SK-N-MC (cell line): ENCODE measurements at regions not wholly inside any gene's neighbourhood (a gene's known extent, or its start where the extent isn't known, plus 50 kb on each side); places are given as distances from the start of the nearest gene placed in this dataset.

Experiments used
- DNase-seq: peaks from one replicate; pipeline ENCODE4 v3.0.0-alpha.2; 2011; ENCODE audit warnings: low read depth, low spot score
- H3K27ac ChIP-seq: fragments of 200-600 bp; sonication (generic); 2 replicates; pipeline ENCODE4 v1.5.1; 2016; ENCODE audit warnings: mixed run types
- H3K36me3 ChIP-seq: fragments of 200-600 bp; sonication (generic); 2 replicates; pipeline ENCODE4 v1.6.1; 2017; ENCODE audit warnings: antibody characterized with exemption, low read length, mixed read lengths; ENCODE audit not compliant: insufficient read depth
- H3K4me3 ChIP-seq: fragments of 200-600 bp; sonication (generic); 2 replicates; pipeline ENCODE4 v1.5.1; 2016
- H3K9ac ChIP-seq: fragments of 200-600 bp; sonication (generic); 2 replicates; pipeline ENCODE4 v1.8.0; 2017; ENCODE audit warnings: mixed run types, mixed read lengths; ENCODE audit not compliant: insufficient read length
- H3K9me3 ChIP-seq: fragments of 200-600 bp; sonication (generic); 2 replicates; pipeline ENCODE4 v1.6.1; 2017; ENCODE audit warnings: low read depth, mild to moderate bottlenecking, antibody characterized with exemption, low read length, moderate library complexity, mixed read lengths
- EZH2 ChIP-seq: fragments of 200-600 bp; sonication (generic); IDR thresholded peaks from one replicate; pipeline ENCODE4 v1.6.1; 2017; ENCODE audit warnings: antibody characterized with exemption
- FOXP2 ChIP-seq: optimal IDR thresholded peaks from 2 replicates; pipeline ENCODE3; 2011; ENCODE audit warnings: mild to moderate bottlenecking, moderate library complexity; ENCODE audit not compliant: insufficient read depth; ENCODE audit errors: extremely low read length, control extremely low read depth
- POLR2AphosphoS5 ChIP-seq: IDR thresholded peaks from 2 replicates; pipeline ENCODE4 v1.6.1; 2012; ENCODE audit warnings: mild to moderate bottlenecking, low read depth, low read length, borderline replicate concordance

DNA sequence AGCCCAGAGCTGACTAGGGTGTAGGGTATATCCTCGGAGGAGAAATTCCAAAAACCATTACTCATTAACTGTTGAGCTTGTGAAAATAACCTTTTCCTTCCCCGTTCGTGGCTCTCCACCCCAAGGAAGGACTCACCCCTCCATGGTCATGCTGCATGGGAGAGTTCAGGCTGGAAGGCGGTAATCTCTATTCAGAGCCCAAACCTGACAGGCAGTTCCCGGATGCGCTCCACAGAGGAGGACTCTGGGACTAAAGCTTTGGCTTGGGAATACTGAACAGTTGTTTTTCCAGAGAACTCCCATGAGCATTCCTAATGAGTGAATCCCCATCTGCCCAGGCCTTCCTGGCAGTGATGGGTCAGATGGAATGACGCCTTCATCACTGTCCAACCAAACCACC is 125.4 kb downstream of the BCOR start:
- H3K27ac ChIP-seq, result no peak overlapping the region
- no peak for DNase-seq
- no peak overlapping the region for H3K4me3 ChIP-seq
- no peaks in the 10 kb centered on the region for H3K36me3 ChIP-seq
- 0 out of 2 replicates have a peak, but pooled peaks cover 3% of the 10 kb centered on the region for H3K9me3 ChIP-seq
- TF ChIP-seq EZH2, result no peak
- no peak overlapping the region for H3K9ac ChIP-seq

DNA sequence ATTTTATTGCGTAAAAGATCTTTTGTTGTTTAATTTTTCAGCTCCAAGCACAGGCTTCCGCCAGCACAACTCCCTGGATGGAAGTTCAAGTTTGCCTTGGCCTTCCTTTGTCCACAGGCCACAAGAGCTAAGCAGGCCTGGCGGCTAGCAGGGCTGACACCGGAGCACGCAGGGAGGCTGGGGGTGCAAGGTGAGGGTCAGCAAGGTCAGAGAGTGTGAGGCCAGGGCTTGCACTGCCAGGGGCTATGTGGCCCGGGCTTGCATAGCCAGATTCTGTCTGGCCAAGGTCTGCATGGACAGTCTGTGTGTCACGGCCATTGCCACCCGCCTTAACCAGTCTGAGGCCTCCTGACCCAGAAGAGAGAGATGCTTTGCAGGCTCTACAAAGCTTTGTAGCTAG is 123.9 kb downstream of the BCOR start:
- Histone ChIP-seq H3K27ac (no peak overlapping the region), H3K9ac (no peak overlapping the region), H3K36me3 (no peaks in the 10 kb centered on the region), H3K4me3 (no peak overlapping the region), H3K9me3 (0 out of 2 replicates have a peak, but pooled peaks cover 3% of the 10 kb centered on the region)
- DNase-seq, result no peak
- TF ChIP-seq POLR2AphosphoS5 (no peak), EZH2 (no peak), FOXP2 (no peak)

DNA sequence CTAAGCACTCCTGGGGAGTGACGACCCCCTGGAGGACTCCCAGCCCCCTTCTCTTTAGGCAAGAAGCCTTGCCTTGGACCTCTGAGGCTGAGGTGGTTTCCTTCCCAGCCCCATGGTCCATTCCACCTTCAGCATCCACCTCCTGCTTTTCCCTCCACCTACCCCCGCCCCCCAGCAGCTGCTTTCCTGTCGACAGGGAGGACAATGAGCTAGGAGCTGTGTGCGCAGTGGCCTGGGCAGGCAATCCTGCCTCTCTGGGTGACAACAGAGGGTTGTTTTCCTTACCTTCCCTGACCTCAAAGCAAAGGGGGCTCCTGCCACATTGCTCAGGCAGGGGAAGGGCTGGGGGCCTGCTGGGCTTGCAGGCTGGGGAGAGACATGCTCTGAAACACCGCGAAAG is 123.5 kb downstream of the BCOR start:
- Histone ChIP-seq H3K4me3 (no peak overlapping the region), H3K9me3 (0 out of 2 replicates have a peak, but pooled peaks cover 3% of the 10 kb centered on the region), H3K9ac (no peak overlapping the region), H3K36me3 (no peaks in the 10 kb centered on the region), H3K27ac (no peak overlapping the region)
- no peak for DNase-seq
- TF ChIP-seq FOXP2, result no peak
- TF ChIP-seq POLR2AphosphoS5, result no peak
- no peak for TF ChIP-seq EZH2

DNA sequence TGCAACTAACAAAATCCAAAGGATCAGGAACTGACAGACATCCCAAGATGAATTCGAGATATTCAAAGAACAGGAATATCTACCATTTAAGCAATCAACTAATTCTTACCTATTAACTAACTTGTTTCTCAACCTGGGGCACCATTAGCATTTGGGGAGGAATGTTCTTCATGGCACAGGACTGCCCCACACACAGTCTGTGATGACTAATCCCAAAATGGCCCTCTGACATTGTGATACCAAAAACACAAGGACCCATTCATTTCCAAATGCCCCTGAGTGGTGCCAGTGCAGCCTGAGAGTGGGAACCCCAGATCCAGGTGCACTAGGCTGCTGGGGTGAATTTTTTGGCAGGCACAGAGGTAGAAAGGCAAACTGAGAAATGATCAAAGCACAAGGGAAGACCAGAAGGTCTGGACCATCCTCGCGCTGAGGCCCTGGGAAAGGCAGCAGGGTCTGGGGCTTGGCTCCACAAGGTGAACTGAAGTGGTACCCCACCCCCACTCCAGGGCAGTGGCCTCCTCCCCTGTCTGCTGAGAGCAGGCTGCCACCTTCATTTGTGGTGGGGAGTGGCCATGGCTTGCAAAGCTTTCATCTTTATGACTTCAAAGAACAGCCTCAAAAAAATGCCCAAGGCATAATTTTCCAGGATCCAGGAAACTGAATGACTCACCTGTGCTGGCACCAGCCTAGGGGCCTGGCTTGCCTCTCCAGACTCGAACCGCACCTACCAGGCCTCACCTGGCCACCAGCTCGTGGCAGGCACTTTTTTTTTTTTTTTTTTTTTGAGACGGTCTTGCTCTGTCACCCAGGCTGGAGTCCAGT is 122.4 kb downstream of the BCOR start:
- H3K27ac ChIP-seq, result no peak overlapping the region
- H3K9me3 ChIP-seq, result 0 out of 2 replicates have a peak, but pooled peaks cover 3% of the 10 kb centered on the region
- no peaks in the 10 kb centered on the region for H3K36me3 ChIP-seq
- H3K9ac ChIP-seq, result no peak overlapping the region
- TF ChIP-seq POLR2AphosphoS5, result no peak
- no peak for DNase-seq
- H3K4me3 ChIP-seq, result no peak overlapping the region

DNA sequence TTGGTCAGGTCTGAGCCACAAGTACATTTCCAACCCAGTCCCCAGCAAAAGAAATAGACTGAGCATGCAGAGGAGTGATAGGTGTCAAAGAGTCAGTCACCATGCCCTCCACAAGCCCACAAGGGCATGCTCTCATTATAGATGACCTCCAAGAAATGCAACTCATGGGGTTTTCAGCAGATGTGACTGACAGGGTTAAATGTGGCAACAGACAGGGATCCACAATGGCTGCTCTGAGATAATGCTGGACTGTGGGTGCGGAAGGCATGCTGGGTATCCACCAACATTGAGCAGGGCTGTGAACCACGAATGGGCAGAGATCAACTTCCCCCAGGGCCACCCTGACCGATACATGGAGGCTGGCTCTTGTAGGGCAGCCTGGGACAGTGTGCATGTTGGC is 115.8 kb downstream of the BCOR start:
- Histone ChIP-seq H3K9ac (no peak overlapping the region), H3K4me3 (no peak overlapping the region), H3K9me3 (no peaks in the 10 kb centered on the region), H3K36me3 (no peaks in the 10 kb centered on the region), H3K27ac (no peak overlapping the region)
- TF ChIP-seq POLR2AphosphoS5 (no peak), FOXP2 (no peak), EZH2 (no peak)
- DNase-seq, result no peak

DNA sequence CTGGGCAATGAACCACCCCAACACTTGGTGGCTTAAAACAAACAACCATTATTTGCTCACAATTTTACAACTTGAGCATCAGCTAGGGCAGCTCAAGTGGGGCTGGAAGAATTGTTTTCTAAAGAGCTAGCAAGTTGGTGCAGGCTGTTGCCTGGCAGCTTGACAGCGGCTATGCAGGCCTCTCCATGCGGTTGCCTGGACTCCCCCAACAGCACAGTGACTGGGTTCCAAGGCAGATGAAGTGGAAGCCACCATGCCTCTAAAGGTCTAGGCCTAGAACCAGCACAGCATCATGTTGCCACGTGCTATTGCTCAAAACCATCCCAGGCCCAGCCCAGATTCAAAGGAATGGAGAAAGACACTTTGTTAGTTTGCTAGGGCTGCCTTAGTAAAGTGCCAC is 114.8 kb downstream of the BCOR start:
- Histone ChIP-seq H3K9me3 (no peaks in the 10 kb centered on the region), H3K9ac (no peak overlapping the region), H3K36me3 (no peaks in the 10 kb centered on the region), H3K4me3 (no peak overlapping the region), H3K27ac (no peak overlapping the region)
- TF ChIP-seq FOXP2, result no peak
- no peak for TF ChIP-seq POLR2AphosphoS5
- no peak for TF ChIP-seq EZH2
- DNase-seq, result no peak

DNA sequence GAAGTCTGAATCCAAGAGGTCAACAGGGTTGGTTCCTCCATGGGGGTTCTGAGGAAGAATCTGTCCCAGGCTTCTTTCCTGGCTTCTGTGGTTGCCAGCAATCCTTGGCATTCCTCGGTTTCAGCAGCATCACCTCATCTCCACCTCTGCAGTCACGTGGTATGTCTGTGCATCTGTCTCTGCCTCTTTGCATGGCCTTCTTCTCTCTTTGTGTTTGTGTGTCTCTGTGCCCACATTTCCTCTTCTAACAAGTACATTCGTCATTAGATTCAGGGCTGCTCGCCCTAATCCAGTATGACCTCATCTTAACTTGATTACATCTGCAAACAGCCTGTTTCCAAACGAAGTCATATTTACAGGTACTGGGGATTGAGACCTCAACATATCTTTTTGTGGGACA is 114.0 kb downstream of the BCOR start:
- Histone ChIP-seq H3K9me3 (no peaks in the 10 kb centered on the region), H3K36me3 (no peaks in the 10 kb centered on the region), H3K27ac (no peak overlapping the region), H3K4me3 (no peak overlapping the region), H3K9ac (no peak overlapping the region)
- TF ChIP-seq FOXP2 (no peak), EZH2 (no peak), POLR2AphosphoS5 (no peak)
- no peak for DNase-seq

DNA sequence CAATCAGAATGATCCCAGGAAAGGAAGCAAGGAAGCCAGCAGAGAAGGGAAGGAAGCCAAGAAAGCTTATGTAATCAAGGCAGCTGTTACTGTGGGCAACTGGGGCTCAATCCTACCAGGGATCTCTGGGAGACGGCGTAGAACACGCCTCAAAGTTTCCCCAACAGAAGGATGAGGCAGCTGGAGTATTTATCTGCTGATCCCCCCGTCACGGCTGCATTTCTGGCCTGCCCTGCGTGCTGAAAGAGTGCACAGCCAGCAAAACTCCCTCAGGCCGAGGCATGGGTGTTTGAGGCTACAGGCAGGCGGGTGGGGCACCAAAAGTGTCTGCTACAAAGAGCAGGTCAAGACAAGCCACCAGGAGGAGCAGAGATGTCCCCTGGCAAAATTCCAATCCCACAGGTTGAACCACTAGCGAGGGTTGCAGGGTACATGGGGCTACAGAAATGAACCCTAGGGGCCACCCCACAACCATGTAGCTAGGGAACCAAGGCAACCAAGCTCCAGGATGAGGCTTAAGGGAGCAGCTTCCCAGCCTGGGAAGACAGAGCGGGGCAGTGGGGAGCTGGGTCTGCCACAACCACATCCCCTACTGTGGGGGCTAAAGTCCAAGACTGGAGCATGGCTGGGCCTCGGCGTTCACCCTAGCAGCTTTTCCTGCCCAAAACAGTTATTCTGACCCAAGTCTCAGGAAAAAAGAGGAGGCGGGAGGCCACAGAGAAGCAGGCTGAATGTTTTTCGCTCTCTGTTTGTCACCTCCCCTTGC is 113.4 kb downstream of the BCOR start:
- no peak overlapping the region for H3K9ac ChIP-seq
- no peaks in the 10 kb centered on the region for H3K36me3 ChIP-seq
- TF ChIP-seq EZH2, result no peak
- no peak for TF ChIP-seq POLR2AphosphoS5
- TF ChIP-seq FOXP2, result no peak
- no peaks in the 10 kb centered on the region for H3K9me3 ChIP-seq
- no peak for DNase-seq
- no peak overlapping the region for H3K27ac ChIP-seq
- H3K4me3 ChIP-seq, result no peak overlapping the region

DNA sequence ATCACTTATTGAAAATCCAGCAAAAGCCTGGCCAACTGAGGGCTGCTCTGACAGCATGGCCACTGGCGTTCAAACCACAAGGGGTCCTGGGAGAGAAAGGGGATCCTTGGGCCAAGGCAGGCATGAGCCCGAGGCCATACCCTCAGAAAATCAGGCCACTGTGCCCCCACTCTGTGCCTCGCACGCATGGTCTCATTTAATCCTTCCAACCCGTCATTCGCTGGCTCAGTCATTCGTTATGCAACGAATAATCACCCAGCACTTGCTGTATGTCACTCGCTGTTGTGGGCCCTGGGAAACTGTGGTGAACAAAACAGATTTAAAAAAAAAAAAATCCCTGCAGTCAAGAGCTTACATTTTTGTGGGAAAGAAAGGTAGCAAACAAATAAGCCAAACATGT is 112.7 kb downstream of the BCOR start:
- TF ChIP-seq EZH2, result no peak
- no peak for TF ChIP-seq POLR2AphosphoS5
- no peak for TF ChIP-seq FOXP2
- Histone ChIP-seq H3K27ac (no peak overlapping the region), H3K36me3 (no peaks in the 10 kb centered on the region), H3K4me3 (no peak overlapping the region), H3K9me3 (no peaks in the 10 kb centered on the region), H3K9ac (no peak overlapping the region)
- DNase-seq, result no peak
